IMR-90 (cell line): ENCODE measurements at regions not wholly inside any gene's neighbourhood (a gene's known extent, or its start where the extent isn't known, plus 50 kb on each side); places are given as distances from the start of the nearest gene placed in this dataset.

Experiments
- ATAC-seq: fragments of 200-7000 bp; cut with Tn5 transposase; 2 replicates; pipeline ENCODE4 v1.9.1; 2020; ENCODE audit warnings: low read depth, mild to moderate bottlenecking, moderate library complexity
- BruUV-seq: library from RNA; stranded (reverse); fragments of 400-500 nt; replicated peaks from 2 replicates; lab custom pipeline; 2021; lab: Mats Ljungman, UMichigan
- CTCF ChIA-PET: fragments of 300-600 bp; formaldehyde crosslinking; extraction: SDS; loops from one replicate; lab custom pipeline; 2021; ENCODE audit warnings: antibody characterized with exemption; lab: Yijun Ruan, JAX
- POLR2A ChIA-PET: fragments of 300-600 bp; sonication (Branson Sonifier 250); formaldehyde crosslinking; loops from one replicate; lab custom pipeline; 2022; ENCODE audit warnings: antibody characterized with exemption; ENCODE audit not compliant: unreplicated experiment; lab: Charles Lee
- DNase-seq: peaks from one replicate; pipeline ENCODE4 v3.0.0; 2013
- H2AFZ ChIP-seq: replicated peaks from 2 replicates; pipeline ENCODE3; 2013; ENCODE audit warnings: low read length, mild to moderate bottlenecking; ENCODE audit not compliant: poor library complexity
- H2AK5ac ChIP-seq: 2 replicates; pipeline ENCODE4 v1.6.1; 2013; ENCODE audit warnings: low read depth, low read length, inconsistent platforms
- H2AK9ac ChIP-seq: replicated peaks from 2 replicates; pipeline ENCODE3; 2013; ENCODE audit warnings: mild to moderate bottlenecking, low read depth, low read length, moderate library complexity; ENCODE audit not compliant: poor library complexity
- H2BK120ac ChIP-seq: 2 replicates; pipeline ENCODE4 v1.6.1; 2013; ENCODE audit warnings: low read depth, low read length, inconsistent platforms
- H2BK15ac ChIP-seq: 3 replicates; pipeline ENCODE4 v1.6.1; 2013; ENCODE audit warnings: low read depth, low read length, inconsistent platforms
- H2BK20ac ChIP-seq: 2 replicates; pipeline ENCODE4 v1.6.1; 2013; ENCODE audit warnings: low read depth, mild to moderate bottlenecking, inconsistent platforms, low read length, moderate library complexity
- H2BK5ac ChIP-seq: 2 replicates; pipeline ENCODE4 v1.6.1; 2013; ENCODE audit warnings: mild to moderate bottlenecking, low read depth, low read length, inconsistent platforms; ENCODE audit not compliant: poor library complexity, severe bottlenecking
- H3K14ac ChIP-seq: replicated peaks from 2 replicates; pipeline ENCODE4 v1.6.1; 2013; ENCODE audit warnings: low read depth, low read length, inconsistent platforms
- H3K18ac ChIP-seq: 2 replicates; pipeline ENCODE4 v1.6.1; 2013; ENCODE audit warnings: low read depth, low read length, control low read depth
- H3K23ac ChIP-seq: 2 replicates; pipeline ENCODE4 v1.6.1; 2013; ENCODE audit warnings: low read depth, low read length, inconsistent platforms
- H3K27ac ChIP-seq: 2 replicates; pipeline ENCODE4 v1.5.1; 2013; ENCODE audit warnings: mild to moderate bottlenecking, control low read depth, low read length; ENCODE audit not compliant: insufficient read depth
- H3K27me3 ChIP-seq: 2 replicates; pipeline ENCODE4 v1.6.1; 2013; ENCODE audit warnings: low read length; ENCODE audit not compliant: control insufficient read depth, insufficient read depth
- H3K36me3 ChIP-seq: 2 replicates; pipeline ENCODE4 v1.6.1; 2013; ENCODE audit warnings: low read length, mixed read lengths; ENCODE audit not compliant: control insufficient read depth, insufficient read depth
- H3K4ac ChIP-seq: 2 replicates; pipeline ENCODE4 v1.6.1; 2013; ENCODE audit warnings: low read depth, low read length, inconsistent platforms
- H3K4me1 ChIP-seq: 2 replicates; pipeline ENCODE4 v1.6.1; 2013; ENCODE audit warnings: low read length, mixed read lengths; ENCODE audit not compliant: control insufficient read depth, insufficient read depth
- H3K4me2 ChIP-seq: 2 replicates; pipeline ENCODE4 v1.6.1; 2013; ENCODE audit warnings: low read depth, mild to moderate bottlenecking, control low read depth, low read length, moderate library complexity
- H3K4me3 ChIP-seq: 2 replicates; pipeline ENCODE4 v1.5.1; 2013; ENCODE audit warnings: low read depth, mild to moderate bottlenecking, control low read depth, low read length, moderate library complexity; ENCODE audit not compliant: insufficient read depth
- H3K56ac ChIP-seq: 2 replicates; pipeline ENCODE4 v1.6.1; 2013; ENCODE audit warnings: low read length, inconsistent platforms; ENCODE audit not compliant: insufficient read depth; ENCODE audit errors: extremely low read depth
- H3K79me1 ChIP-seq, 2 experiments: 2 replicates each; pipeline ENCODE4 v1.6.1; 2013; ENCODE audit warnings: low read length in 2 of 2, inconsistent platforms in 1 of 2, low read depth in 1 of 2
- H3K9ac ChIP-seq: 2 replicates; pipeline ENCODE4 v1.6.1; 2013; ENCODE audit warnings: low read depth, low read length, control low read depth
- H3K9me1 ChIP-seq: 2 replicates; pipeline ENCODE4 v1.6.1; 2013; ENCODE audit warnings: low read length, inconsistent platforms; ENCODE audit not compliant: insufficient read depth
- H3K9me3 ChIP-seq: 2 replicates; pipeline ENCODE4 v1.6.1; 2013; ENCODE audit warnings: low read length; ENCODE audit not compliant: control insufficient read depth, insufficient read depth
- H4K20me1 ChIP-seq: 2 replicates; pipeline ENCODE4 v1.6.1; 2013; ENCODE audit warnings: low read length, inconsistent platforms; ENCODE audit not compliant: insufficient read depth
- H4K5ac ChIP-seq: 2 replicates; pipeline ENCODE4 v1.6.1; 2013; ENCODE audit warnings: mild to moderate bottlenecking, low read depth, low read length, control low read depth
- H4K8ac ChIP-seq, 2 experiments: 2 replicates each; pipeline ENCODE4 v1.6.1; 2013; ENCODE audit warnings: low read depth in 2 of 2, low read length in 2 of 2, control low read depth in 1 of 2, inconsistent platforms in 1 of 2
- H4K91ac ChIP-seq: 2 replicates; pipeline ENCODE4 v1.6.1; 2013; ENCODE audit warnings: low read depth, low read length, inconsistent platforms; ENCODE audit not compliant: insufficient read depth
- BHLHE40 ChIP-seq: fragments of 150-350 bp; IDR thresholded peaks from 2 replicates; pipeline ENCODE4 v1.6.1; 2016; ENCODE audit warnings: mild to moderate bottlenecking, low read depth, low read length
- CEBPB ChIP-seq: IDR thresholded peaks from 2 replicates; pipeline ENCODE4 v1.6.1; 2012; ENCODE audit warnings: low read depth, low read length, improper control_type of control experiment
- CHD1 ChIP-seq: IDR thresholded peaks from 2 replicates; pipeline ENCODE4 v1.6.1; 2012; ENCODE audit warnings: low read depth, low read length, improper control_type of control experiment
- MAFK ChIP-seq: IDR thresholded peaks from 2 replicates; pipeline ENCODE4 v1.6.1; 2012; ENCODE audit warnings: low read depth, low read length, improper control_type of control experiment
- MAZ ChIP-seq: IDR thresholded peaks from 2 replicates; pipeline ENCODE4 v1.6.1; 2012; ENCODE audit warnings: low read depth, mild to moderate bottlenecking, low read length, improper control_type of control experiment, moderate library complexity, borderline replicate concordance
- MXI1 ChIP-seq: IDR thresholded peaks from 2 replicates; pipeline ENCODE4 v1.6.1; 2012; ENCODE audit warnings: low read depth, mild to moderate bottlenecking, low read length, moderate library complexity, borderline replicate concordance
- NFE2L2 ChIP-seq: fragments of 150-350 bp; IDR thresholded peaks from 2 replicates; pipeline ENCODE4 v1.6.1; 2016; ENCODE audit warnings: low read depth, mild to moderate bottlenecking, low read length
- POLR2A ChIP-seq: IDR thresholded peaks from 2 replicates; pipeline ENCODE4 v1.6.1; 2012; ENCODE audit warnings: mild to moderate bottlenecking, low read depth, low read length
- RFX5 ChIP-seq: IDR thresholded peaks from 2 replicates; pipeline ENCODE4 v1.8.0; 2012; ENCODE audit warnings: low read depth, mild to moderate bottlenecking, low read length, moderate library complexity
- WGBS, 2 experiments: methylation state at CpG; one replicate each; pipeline versions ENCODE4 v1.1.5 to v1.1.7; 2013; ENCODE audit warnings: missing lambda C conversion rate in 2 of 2; ENCODE audit not compliant: insufficient read length in 1 of 2; ENCODE audit errors: extremely low coverage in 2 of 2; 5-methylcytosine and 5-hydroxymethylcytosine counted together
- dilution Hi-C: fragments of 300-500 bp; cut with HindIII; formaldehyde crosslinking; loops from one replicate; pipeline ENCODE4 v1.14.3; 2018; ENCODE audit warnings: low sequenced_read_pairs; ENCODE audit not compliant: unreplicated experiment
- in situ Hi-C: fragments of 300-500 bp; cut with MboI; formaldehyde crosslinking; loops from 3 replicates; pipeline ENCODE4 v1.14.3; 2019; ENCODE audit warnings: low sequenced_read_pairs, inconsistent platforms, mixed read lengths
- intact Hi-C: fragments of 100-400 bp; cut with micrococcal nuclease; formaldehyde crosslinking; loops from 2 replicates; pipeline ENCODE4 v1.10.0; 2022
- TF ChIP-seq, protein P1 (sequence below): fragments of 150-350 bp; IDR thresholded peaks from 2 replicates; pipeline ENCODE4 v1.6.1; 2017; ENCODE audit warnings: mild to moderate bottlenecking, antibody characterized with exemption, low read length, low read depth

DNA sequence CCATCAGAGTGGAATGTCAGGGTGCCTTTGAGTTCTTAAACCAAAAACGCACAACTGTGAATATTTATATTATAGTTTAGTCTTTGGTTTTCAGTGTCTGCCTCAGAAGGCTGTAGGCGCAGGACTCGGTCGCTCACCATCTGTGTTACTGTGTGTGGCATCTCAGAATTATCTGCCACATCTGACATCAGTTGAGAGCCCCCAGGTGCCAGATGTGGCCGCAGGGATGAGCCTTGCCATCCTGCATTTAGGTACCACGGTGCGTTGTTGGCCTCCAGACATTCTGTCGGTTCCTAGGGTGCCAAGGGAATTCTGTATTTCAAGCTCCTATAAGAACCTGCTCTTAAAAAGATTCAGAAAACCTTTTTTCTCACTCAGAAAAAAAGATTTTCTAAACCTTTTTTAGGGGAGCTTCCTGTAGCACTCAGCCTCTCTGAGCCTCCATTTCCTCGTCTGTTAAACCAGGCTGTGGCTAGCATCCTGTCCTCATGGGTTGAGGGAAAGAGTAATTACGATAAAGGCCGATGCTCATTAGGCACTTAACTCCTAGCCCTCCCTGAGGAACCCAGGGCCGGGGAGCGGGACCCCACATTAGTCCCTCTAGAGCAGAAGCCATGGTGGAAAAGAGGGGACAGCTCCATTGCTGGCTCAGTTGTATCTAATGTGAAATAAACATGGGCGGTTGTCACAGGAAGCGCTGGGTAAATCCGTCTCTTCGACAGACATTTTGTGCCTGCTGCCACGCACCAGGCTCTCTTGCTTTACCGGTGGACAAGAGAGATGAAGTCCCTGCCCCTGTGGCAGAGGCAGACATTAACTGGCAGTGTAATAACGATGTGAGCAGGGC, 70.2 kb upstream of the MORC3 start:
- H4K20me1 ChIP-seq: peaks cover 6% of the 10 kb centered on the region
- ChIA-PET POLR2A (no interaction called here), CTCF (interaction anchor here (2.2 kb wide), 1 partner anchor 10 kb away, joined by 7 read pairs; no protein-coding TSS in a partner anchor)
- peaks cover 5% of the 10 kb centered on the region; the same call in 1 of the 2 replicates for H3K4me1 ChIP-seq
- no peak overlapping the region for H3K18ac ChIP-seq
- 90% methylated on average over 9 of the region's 20 CpGs; no CpG with 5 or more reads in 1 of the 2 experiments for WGBS, 2 experiments
- no peak for DNase-seq
- BruUV-seq: no TSS peak
- TF ChIP-seq, protein P1, sequence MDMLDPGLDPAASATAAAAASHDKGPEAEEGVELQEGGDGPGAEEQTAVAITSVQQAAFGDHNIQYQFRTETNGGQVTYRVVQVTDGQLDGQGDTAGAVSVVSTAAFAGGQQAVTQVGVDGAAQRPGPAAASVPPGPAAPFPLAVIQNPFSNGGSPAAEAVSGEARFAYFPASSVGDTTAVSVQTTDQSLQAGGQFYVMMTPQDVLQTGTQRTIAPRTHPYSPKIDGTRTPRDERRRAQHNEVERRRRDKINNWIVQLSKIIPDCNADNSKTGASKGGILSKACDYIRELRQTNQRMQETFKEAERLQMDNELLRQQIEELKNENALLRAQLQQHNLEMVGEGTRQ: no peak
- no peak for TF ChIP-seq BHLHE40
- TF ChIP-seq CHD1: no peak
- no peak for TF ChIP-seq MAFK
- TF ChIP-seq NFE2L2: no peak
- TF ChIP-seq POLR2A: no peak
- no peak for TF ChIP-seq CEBPB
- TF ChIP-seq MAZ: no peak
- no peak for TF ChIP-seq MXI1
- no peak for TF ChIP-seq RFX5
- no peak overlapping the region for H3K4me2 ChIP-seq
- H2BK20ac ChIP-seq: no peak overlapping the region
- no peak overlapping the region for H3K4ac ChIP-seq
- no peak overlapping the region for H3K23ac ChIP-seq
- H3K4me3 ChIP-seq: no peak overlapping the region
- H3K9me3 ChIP-seq: no peaks in the 10 kb centered on the region
- H2BK5ac ChIP-seq: no peak overlapping the region
- intact Hi-C loops: no loop called here
- H2AFZ ChIP-seq: peak overlapping the region; percentile 42
- no peak overlapping the region for H2AK9ac ChIP-seq
- no peak overlapping the region for H4K8ac ChIP-seq
- H3K56ac ChIP-seq: no peak overlapping the region
- no peak overlapping the region for H2BK120ac ChIP-seq
- no peak overlapping the region for H2BK15ac ChIP-seq
- in situ Hi-C loops: no loop called here
- no peaks in the 10 kb centered on the region for H3K27me3 ChIP-seq
- no peak overlapping the region for H2AK5ac ChIP-seq
- H3K14ac ChIP-seq: no peak overlapping the region
- H3K9me1 ChIP-seq: peaks cover 19% of the 10 kb centered on the region
- ATAC-seq: no peak
- peaks cover 20% of the 10 kb centered on the region for H3K36me3 ChIP-seq
- peaks cover 6 to 24% of the 10 kb centered on the region in 2 experiments; a peak in 2 of 4 replicates for H3K79me1 ChIP-seq
- H3K9ac ChIP-seq: no peak overlapping the region
- H3K27ac ChIP-seq: no peak overlapping the region
- no peak overlapping the region for H4K5ac ChIP-seq
- dilution Hi-C loops: no loop called here
- H4K91ac ChIP-seq: no peak overlapping the region
